ENCODE measurements at regions not wholly inside any gene's neighbourhood (a gene's known extent, or its start where the extent isn't known, plus 50 kb on each side); places are given as distances from the start of the nearest gene placed in this dataset.

- no peak for TF ChIP-seq MAFK (IDR thresholded peaks at IDR 0.05; ENCODE audit: low read depth, low read length)
- TF ChIP-seq POLR2A (IDR thresholded peaks at IDR 0.05; ENCODE audit: low read depth, low read length): no peak
- TF ChIP-seq NFE2L2 (IDR thresholded peaks at IDR 0.05; ENCODE audit: low read depth, low read length): no peak
- no peak for TF ChIP-seq BHLHE40 (IDR thresholded peaks at IDR 0.05; ENCODE audit: low read depth, low read length)
- TF ChIP-seq SMC3 (IDR thresholded peaks at IDR 0.05; ENCODE audit: low read depth, low read length): no peak
- no peak for TF ChIP-seq CTCF (conservative IDR thresholded peaks at IDR 0.05; ENCODE audit: low read depth, low read length)
- no peak for TF ChIP-seq FOS (IDR thresholded peaks at IDR 0.05; ENCODE audit: low read depth, low read length)
- no peak for TF ChIP-seq RFX5 (IDR thresholded peaks at IDR 0.05; ENCODE audit: low read depth, low read length)
- no peak for TF ChIP-seq CEBPB (IDR thresholded peaks at IDR 0.05; ENCODE audit: low read depth, low read length)
- TF ChIP-seq RCOR1 (IDR thresholded peaks at IDR 0.05; ENCODE audit: insufficient replicate concordance, low read length): no peak
- no peak for TF ChIP-seq MXI1 (IDR thresholded peaks at IDR 0.05; ENCODE audit: borderline replicate concordance, low read depth, low read length)
- TF ChIP-seq ELK1 (IDR thresholded peaks at IDR 0.05; ENCODE audit: borderline replicate concordance, low read depth, low read length): no peak
- no peak for TF ChIP-seq RAD21 (IDR thresholded peaks at IDR 0.05; ENCODE audit: low read length)
- TF ChIP-seq MAZ (IDR thresholded peaks at IDR 0.05; ENCODE audit: borderline replicate concordance, low read depth, low read length): no peak
- TF ChIP-seq USF2 (IDR thresholded peaks at IDR 0.05; ENCODE audit: low read depth, low read length): no peak
- no peak for TF ChIP-seq CHD1 (IDR thresholded peaks at IDR 0.05; ENCODE audit: low read depth, low read length)
- in situ Hi-C loops (cut with MboI; ENCODE audit: low sequenced_read_pairs) (no loop called here), intact Hi-C loops (cut with micrococcal nuclease) (no loop called here), dilution Hi-C loops (cut with HindIII; ENCODE audit: low sequenced_read_pairs, unreplicated experiment) (no loop called here)
- H3K14ac ChIP-seq (replicated peaks; ENCODE audit: low read depth, low read length): no peak overlapping the region
- no peak for ATAC-seq (ENCODE audit: low read depth)
- H2BK15ac ChIP-seq (ENCODE audit: low read depth, low read length): no peak overlapping the region
- no peak overlapping the region for H2AK9ac ChIP-seq (replicated peaks; ENCODE audit: low read depth, low read length, poor library complexity)
- H3K4me2 ChIP-seq (ENCODE audit: low read depth, low read length): no peak overlapping the region
- H3K27me3 ChIP-seq (ENCODE audit: control insufficient read depth, insufficient read depth, low read length): no peaks in the 10 kb centered on the region
- no peak overlapping the region for H3K4me3 ChIP-seq (ENCODE audit: insufficient read depth, low read depth, low read length)
- no peaks in the 10 kb centered on the region for H3K79me1 ChIP-seq (ENCODE audit: low read depth in 1 of 2, low read length in 2 of 2)
- no peak overlapping the region for H2BK120ac ChIP-seq (ENCODE audit: low read depth, low read length)
- DNase-seq: no peak
- BruUV-seq (replicated peaks): no TSS peak
- WGBS, 2 experiments (ENCODE audit: extremely low coverage in 2 of 2, insufficient read length in 1 of 2): no CpG with 5 or more reads among the region's 2 CpGs
- H4K91ac ChIP-seq (ENCODE audit: insufficient read depth, low read depth, low read length): no peak overlapping the region
- CTCF ChIA-PET: no interaction called here
- H3K9ac ChIP-seq (ENCODE audit: low read depth, low read length): no peak overlapping the region
- H3K27ac ChIP-seq (ENCODE audit: insufficient read depth, low read length): no peak overlapping the region
- no peak overlapping the region for H2AK5ac ChIP-seq (ENCODE audit: low read depth, low read length)
- H4K20me1 ChIP-seq (ENCODE audit: insufficient read depth, low read length): no peaks in the 10 kb centered on the region
- no peaks in the 10 kb centered on the region for H3K9me3 ChIP-seq (ENCODE audit: control insufficient read depth, insufficient read depth, low read length)
- no peak overlapping the region for H3K23ac ChIP-seq (ENCODE audit: low read depth, low read length)
- POLR2A ChIA-PET (ENCODE audit: unreplicated experiment): no interaction called here
- no peaks in the 10 kb centered on the region for H3K4me1 ChIP-seq (ENCODE audit: control insufficient read depth, insufficient read depth, low read length)
- no peak overlapping the region for H3K56ac ChIP-seq (ENCODE audit: extremely low read depth, insufficient read depth, low read length)
- no peak overlapping the region for H3K18ac ChIP-seq (ENCODE audit: low read depth, low read length)
- no peak overlapping the region for H2BK5ac ChIP-seq (ENCODE audit: low read depth, low read length, poor library complexity, severe bottlenecking)
- no peaks in the 10 kb centered on the region for H3K36me3 ChIP-seq (ENCODE audit: control insufficient read depth, insufficient read depth, low read length)
- H2BK20ac ChIP-seq (ENCODE audit: low read depth, low read length): no peak overlapping the region
- no peak overlapping the region for H4K8ac ChIP-seq (ENCODE audit: low read depth in 2 of 2, low read length in 2 of 2)
- no peaks in the 10 kb centered on the region for H3K9me1 ChIP-seq (ENCODE audit: insufficient read depth, low read length)
- H3K4ac ChIP-seq (ENCODE audit: low read depth, low read length): no peak overlapping the region
- H4K5ac ChIP-seq (ENCODE audit: low read depth, low read length): no peak overlapping the region
- H2AFZ ChIP-seq (replicated peaks; ENCODE audit: low read length, poor library complexity): no peak overlapping the region
Measured at GRCh38 chr10:107415446-107415845, 250.9 kb upstream of the SORCS1 start.

All from IMR-90 (cell line).